SU-DHL-6 (cell line): ENCODE measurements at regions not wholly inside any gene's neighbourhood (a gene's known extent, or its start where the extent isn't known, plus 50 kb on each side); places are given as distances from the start of the nearest gene placed in this dataset.

Experiments used
- CTCF ChIP-seq: fragments of 200-600 bp; sonication (generic); IDR thresholded peaks from one replicate; pipeline ENCODE4 v1.5.1; 2017; ENCODE audit warnings: antibody characterized with exemption, mild to moderate bottlenecking, low read length, moderate library complexity; ENCODE audit not compliant: insufficient read depth, poor library complexity, severe bottlenecking
- EZH2phosphoT487 ChIP-seq: fragments of 200-600 bp; sonication (generic), shearing (Covaris generic); conservative IDR thresholded peaks from 2 replicates; pipeline ENCODE4 v1.6.1; 2018; ENCODE audit warnings: mild to moderate bottlenecking, antibody characterized with exemption, low read length, moderate library complexity, mixed read lengths

GRCh38 chr17:52737071-52737470 is 578.6 kb upstream of the CA10 start:
- TF ChIP-seq CTCF (no peak), EZH2phosphoT487 (no peak)
